Naive thymus-derived CD4-positive, alpha-beta T cell (primary cell): ENCODE measurements at regions not wholly inside any gene's neighbourhood (a gene's known extent, or its start where the extent isn't known, plus 50 kb on each side); places are given as distances from the start of the nearest gene placed in this dataset.

Source experiments
- ATAC-seq: fragments of 150-1000 bp; cut with Tn5 transposase; 2 replicates; pipeline ENCODE4 v1.10.0; 2021; ENCODE audit warnings: mild to moderate bottlenecking, moderate library complexity
- CTCF ChIA-PET: fragments of 350-600 bp; sonication (Branson Sonifier 250); formaldehyde crosslinking; loops from one replicate; lab custom pipeline; 2021; ENCODE audit warnings: antibody characterized with exemption; lab: Charles Lee
- POLR2A ChIA-PET: fragments of 350-600 bp; sonication (Branson Sonifier 250); formaldehyde crosslinking; loops from one replicate; lab custom pipeline; 2021; ENCODE audit warnings: antibody characterized with exemption, inconsistent platforms; lab: Charles Lee
- DNase-seq, 9 donors: peaks; one replicate each; pipeline versions ENCODE4 v3.0.0 to v3.0.0-alpha.2; 2020 to 2022; ENCODE audit warnings: mixed read lengths in 1 of 9
- H3K27ac ChIP-seq: one replicate; pipeline ENCODE4 v1.7.0; 2013; ENCODE audit warnings: mild to moderate bottlenecking, low read depth, low read length, moderate library complexity
- H3K27me3 ChIP-seq, 2 donors: one replicate each; pipeline ENCODE4 v1.7.0; 2013; ENCODE audit warnings: low read length in 2 of 2, mild to moderate bottlenecking in 2 of 2, moderate library complexity in 2 of 2; ENCODE audit not compliant: control insufficient read depth in 2 of 2, insufficient read depth in 2 of 2
- H3K36me3 ChIP-seq, 3 experiments: 1 replicate in 2 of 3; 2 replicates in 1 of 3; pipeline ENCODE4 v1.7.0; 2013; ENCODE audit warnings: low read length in 3 of 3, mild to moderate bottlenecking in 3 of 3, moderate library complexity in 1 of 3; ENCODE audit not compliant: insufficient read depth in 3 of 3, control insufficient read depth in 2 of 3
- H3K4me1 ChIP-seq, 2 donors: one replicate each; pipeline ENCODE4 v1.7.0; 2013; ENCODE audit warnings: low read length in 2 of 2, mild to moderate bottlenecking in 2 of 2, moderate library complexity in 1 of 2; ENCODE audit not compliant: control insufficient read depth in 2 of 2, insufficient read depth in 2 of 2
- H3K4me3 ChIP-seq: 2 replicates; pipeline ENCODE4 v1.7.0; 2013; ENCODE audit warnings: mild to moderate bottlenecking, low read length
- H3K9me3 ChIP-seq, 3 experiments: 1 replicate in 2 of 3; 2 replicates in 1 of 3; pipeline ENCODE4 v1.7.0; 2013; ENCODE audit warnings: low read length in 3 of 3; ENCODE audit not compliant: control insufficient read depth in 2 of 3
- H3K27ac Mint-ChIP-seq, 9 donors: one replicate each; pipeline ENCODE4 v1.8.0; 2020 to 2022; ENCODE audit warnings: mixed read lengths in 9 of 9, mild to moderate bottlenecking in 8 of 9, moderate library complexity in 5 of 9, inconsistent platforms in 2 of 9
- H3K27me3 Mint-ChIP-seq, 5 donors: one replicate each; pipeline ENCODE4 v1.8.0; 2021 to 2022; ENCODE audit warnings: mixed read lengths in 5 of 5, mild to moderate bottlenecking in 1 of 5
- H3K36me3 Mint-ChIP-seq, 5 donors: one replicate each; pipeline ENCODE4 v1.8.0; 2020 to 2022; ENCODE audit warnings: mixed read lengths in 5 of 5, mild to moderate bottlenecking in 3 of 5, inconsistent platforms in 1 of 5
- H3K4me1 Mint-ChIP-seq, 7 donors: one replicate each; pipeline ENCODE4 v1.8.0; 2020 to 2022; ENCODE audit warnings: mixed read lengths in 7 of 7, mild to moderate bottlenecking in 3 of 7, inconsistent platforms in 1 of 7
- H3K4me3 Mint-ChIP-seq, 10 donors: one replicate each; pipeline ENCODE4 v1.8.0; 2020 to 2022; ENCODE audit warnings: mild to moderate bottlenecking in 10 of 10, mixed read lengths in 10 of 10, moderate library complexity in 6 of 10, inconsistent platforms in 2 of 10
- H3K9me3 Mint-ChIP-seq, 11 donors: one replicate each; pipeline ENCODE4 v1.8.0; 2020 to 2022; ENCODE audit warnings: mixed read lengths in 11 of 11, mild to moderate bottlenecking in 4 of 11, inconsistent platforms in 1 of 11, moderate library complexity in 1 of 11
- intact Hi-C, 2 donors: fragments of 100-400 bp; cut with micrococcal nuclease; formaldehyde crosslinking; loops; one replicate each; pipeline ENCODE4 v1.15.1; 2023

- intact Hi-C loops, result no loop called here
- H3K27ac Mint-ChIP-seq, result no peak overlapping the region
- no peaks in the 10 kb centered on the region for H3K9me3 ChIP-seq
- H3K36me3 ChIP-seq, result no peaks in the 10 kb centered on the region
- no peaks in the 10 kb centered on the region for H3K27me3 ChIP-seq
- CTCF ChIA-PET, result no interaction called here
- no peaks in the 10 kb centered on the region for H3K4me1 ChIP-seq
- DNase-seq, result no peak
- H3K27ac ChIP-seq, result no peak overlapping the region
- no peaks in the 10 kb centered on the region for H3K36me3 Mint-ChIP-seq
- no peak overlapping the region for H3K4me3 ChIP-seq
- H3K4me3 Mint-ChIP-seq, result no peak overlapping the region
- no peaks in the 10 kb centered on the region for H3K27me3 Mint-ChIP-seq
- no peak for ATAC-seq
- peaks cover 0 to 11% (median 0%) of the 10 kb centered on the region in 11 donors for H3K9me3 Mint-ChIP-seq
- no peaks in the 10 kb centered on the region for H3K4me1 Mint-ChIP-seq
- POLR2A ChIA-PET, result no interaction called here
Measured at GRCh38 chrX:10755439-10756334, 135.3 kb upstream of the MID1 start.

- intact Hi-C loops, result no loop called here
- Mint-ChIP-seq H3K27me3 (no peaks in the 10 kb centered on the region), H3K36me3 (no peaks in the 10 kb centered on the region), H3K4me1 (no peaks in the 10 kb centered on the region), H3K27ac (no peak overlapping the region), H3K9me3 (peaks cover 0 to 11% (median 0%) of the 10 kb centered on the region in 11 donors), H3K4me3 (no peak overlapping the region)
- H3K36me3 ChIP-seq, result no peaks in the 10 kb centered on the region
- ATAC-seq, result no peak
- no peaks in the 10 kb centered on the region for H3K4me1 ChIP-seq
- H3K4me3 ChIP-seq, result no peak overlapping the region
- DNase-seq, result no peak
- no peak overlapping the region for H3K27ac ChIP-seq
- CTCF ChIA-PET, result no interaction called here
- POLR2A ChIA-PET, result no interaction called here
- no peaks in the 10 kb centered on the region for H3K9me3 ChIP-seq
- H3K27me3 ChIP-seq, result no peaks in the 10 kb centered on the region
Measured at GRCh38 chrX:10756441-10756840, 136.1 kb upstream of the MID1 start.

- DNase-seq (no peak), ATAC-seq (no peak)
- intact Hi-C loops, result no loop called here
- ChIA-PET CTCF (no interaction called here), POLR2A (no interaction called here)
- peaks cover 0 to 6% (median 0%) of the 10 kb centered on the region in 11 donors for H3K9me3 Mint-ChIP-seq
- H3K4me3 Mint-ChIP-seq, result no peak overlapping the region
- H3K4me1 Mint-ChIP-seq, result no peaks in the 10 kb centered on the region
- Histone ChIP-seq H3K9me3 (no peaks in the 10 kb centered on the region), H3K36me3 (no peaks in the 10 kb centered on the region), H3K27ac (no peak overlapping the region), H3K4me1 (no peaks in the 10 kb centered on the region), H3K27me3 (no peaks in the 10 kb centered on the region), H3K4me3 (no peak overlapping the region)
- H3K27me3 Mint-ChIP-seq, result no peaks in the 10 kb centered on the region
- H3K27ac Mint-ChIP-seq, result no peak overlapping the region
- no peaks in the 10 kb centered on the region for H3K36me3 Mint-ChIP-seq
Measured at GRCh38 chrX:10759141-10759799, 138.9 kb upstream of the MID1 start.

GRCh38 chrX:10761447-10761846 lies 141.1 kb upstream of the MID1 start:
- no peak overlapping the region for H3K27ac ChIP-seq
- ChIA-PET POLR2A (no interaction called here), CTCF (no interaction called here)
- intact Hi-C loops, result no loop called here
- Mint-ChIP-seq H3K36me3 (no peaks in the 10 kb centered on the region), H3K27me3 (no peaks in the 10 kb centered on the region), H3K4me3 (no peak overlapping the region), H3K27ac (no peak overlapping the region), H3K9me3 (peaks cover 0 to 6% (median 0%) of the 10 kb centered on the region in 11 donors), H3K4me1 (no peaks in the 10 kb centered on the region)
- H3K4me3 ChIP-seq, result no peak overlapping the region
- no peak for ATAC-seq
- no peaks in the 10 kb centered on the region for H3K27me3 ChIP-seq
- no peaks in the 10 kb centered on the region for H3K9me3 ChIP-seq
- DNase-seq, result no peak
- no peaks in the 10 kb centered on the region for H3K4me1 ChIP-seq
- no peaks in the 10 kb centered on the region for H3K36me3 ChIP-seq

- ChIA-PET POLR2A (no interaction called here), CTCF (no interaction called here)
- Mint-ChIP-seq H3K4me1 (no peaks in the 10 kb centered on the region), H3K27me3 (no peaks in the 10 kb centered on the region), H3K36me3 (no peaks in the 10 kb centered on the region), H3K27ac (no peak overlapping the region), H3K4me3 (no peak overlapping the region), H3K9me3 (peaks cover 0 to 3% (median 0%) of the 10 kb centered on the region in 11 donors)
- no peak overlapping the region for H3K4me3 ChIP-seq
- H3K4me1 ChIP-seq, result no peaks in the 10 kb centered on the region
- H3K36me3 ChIP-seq, result no peaks in the 10 kb centered on the region
- no peak overlapping the region for H3K27ac ChIP-seq
- ATAC-seq, result no peak
- DNase-seq, result peak in 1 of 9 donors; percentile 6
- no peaks in the 10 kb centered on the region for H3K9me3 ChIP-seq
- H3K27me3 ChIP-seq, result no peaks in the 10 kb centered on the region
- intact Hi-C loops, result no loop called here
Measured at GRCh38 chrX:10769195-10769594, 148.8 kb upstream of the MID1 start.

- ChIA-PET POLR2A (no interaction called here), CTCF (no interaction called here)
- H3K27ac Mint-ChIP-seq, result no peak overlapping the region
- no peaks in the 10 kb centered on the region for H3K9me3 ChIP-seq
- peaks cover 0 to 3% (median 0%) of the 10 kb centered on the region in 11 donors for H3K9me3 Mint-ChIP-seq
- intact Hi-C loops, result no loop called here
- DNase-seq, result no peak
- H3K4me1 ChIP-seq, result no peaks in the 10 kb centered on the region
- no peaks in the 10 kb centered on the region for H3K27me3 Mint-ChIP-seq
- H3K36me3 ChIP-seq, result no peaks in the 10 kb centered on the region
- no peak for ATAC-seq
- no peaks in the 10 kb centered on the region for H3K4me1 Mint-ChIP-seq
- H3K27ac ChIP-seq, result no peak overlapping the region
- H3K36me3 Mint-ChIP-seq, result no peaks in the 10 kb centered on the region
- no peak overlapping the region for H3K4me3 ChIP-seq
- H3K4me3 Mint-ChIP-seq, result no peak overlapping the region
- no peaks in the 10 kb centered on the region for H3K27me3 ChIP-seq
Measured at GRCh38 chrX:10769696-10770619, 149.6 kb upstream of the MID1 start.
